Anterior cingulate cortex (tissue), 58 donors: ENCODE measurements at regions not wholly inside any gene's neighbourhood (a gene's known extent, or its start where the extent isn't known, plus 50 kb on each side); places are given as distances from the start of the nearest gene placed in this dataset.
"Not testable (repeated sequence)": the region's sequence is repeated elsewhere in the genome, so short reads cannot be mapped to it uniquely, and the experiment has no call there.

ENCODE experiments used
- DNase-seq, 58 donors: peaks; one replicate each; lab custom pipeline; 2025; lab: John Stamatoyannopoulos, UW

- no peak for DNase-seq
Measured at GRCh38 chr7:9645756-9646155, 1212.3 kb downstream of the NXPH1 start.

- DNase-seq, result no peak
Measured at GRCh38 chr7:9657257-9657656, 1223.8 kb downstream of the NXPH1 start.

- DNase-seq, result no peak
Measured at GRCh38 chr7:9671979-9672917, 1238.8 kb downstream of the NXPH1 start.

- DNase-seq, result no peak
Measured at GRCh38 chr7:9680713-9681112, 1247.3 kb downstream of the NXPH1 start.

DNA sequence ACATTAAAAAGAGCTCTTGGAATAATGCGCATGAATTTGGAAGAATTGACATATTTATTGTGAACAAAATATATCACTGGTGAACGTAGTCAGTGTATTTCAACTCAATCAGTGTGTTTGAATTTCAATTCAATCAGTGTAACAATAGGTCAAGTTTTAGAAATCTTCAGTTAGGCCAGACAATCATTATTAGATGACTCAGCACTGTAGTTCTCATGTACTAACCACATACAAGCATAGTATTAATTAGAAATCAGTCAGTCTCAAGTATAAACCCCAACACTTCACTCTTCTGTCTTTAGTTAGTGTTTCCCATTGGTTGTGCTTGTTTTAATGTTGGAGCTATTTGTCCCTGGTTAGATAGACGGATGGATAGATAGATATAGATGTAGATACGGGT, 1247.9 kb downstream of the NXPH1 start:
- DNase-seq, result no peak

DNA sequence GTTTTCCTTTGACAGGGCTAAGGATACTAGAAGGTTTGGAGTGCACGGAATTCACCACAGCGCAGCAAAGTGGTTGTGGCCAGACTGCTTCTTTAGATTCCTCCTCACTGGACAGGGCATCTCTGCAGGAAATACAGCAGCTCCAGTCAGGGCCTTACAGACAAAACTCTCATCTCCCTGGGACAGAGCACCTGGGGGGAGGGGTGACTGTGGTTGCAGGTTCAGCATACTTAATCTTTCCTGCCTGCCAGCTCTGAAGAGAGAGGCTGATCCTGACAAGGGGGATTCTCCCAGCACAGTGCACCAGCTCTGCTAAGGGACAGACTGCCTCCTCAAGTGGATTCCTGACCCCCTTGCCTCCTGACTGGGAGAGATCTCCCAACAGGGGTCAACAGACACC, 1257.9 kb downstream of the NXPH1 start:
- no peak for DNase-seq

- DNase-seq, result no peak
Measured at GRCh38 chr7:9698375-9698774, 1265.0 kb downstream of the NXPH1 start.

DNA sequence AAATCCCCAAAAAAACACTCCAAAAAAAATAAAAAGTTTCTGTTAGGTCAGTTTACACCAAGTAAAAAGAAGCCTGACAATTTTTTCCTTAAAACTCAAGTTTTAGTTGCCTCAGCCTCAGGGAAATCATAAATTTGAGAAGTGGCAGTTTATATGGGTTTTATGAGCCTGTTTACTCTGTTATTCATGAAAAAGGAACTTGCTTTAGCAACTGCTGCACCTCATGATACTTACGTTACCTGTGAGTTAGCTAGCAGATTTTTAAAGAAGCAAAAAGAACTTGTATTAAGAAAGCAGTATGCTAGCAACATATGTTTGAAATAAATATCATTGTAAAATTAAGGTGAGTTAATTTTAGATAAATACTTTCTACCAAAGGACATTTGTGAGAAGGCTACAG, 1264.5 kb upstream of the PHF14 start:
- no peak for DNase-seq

DNA sequence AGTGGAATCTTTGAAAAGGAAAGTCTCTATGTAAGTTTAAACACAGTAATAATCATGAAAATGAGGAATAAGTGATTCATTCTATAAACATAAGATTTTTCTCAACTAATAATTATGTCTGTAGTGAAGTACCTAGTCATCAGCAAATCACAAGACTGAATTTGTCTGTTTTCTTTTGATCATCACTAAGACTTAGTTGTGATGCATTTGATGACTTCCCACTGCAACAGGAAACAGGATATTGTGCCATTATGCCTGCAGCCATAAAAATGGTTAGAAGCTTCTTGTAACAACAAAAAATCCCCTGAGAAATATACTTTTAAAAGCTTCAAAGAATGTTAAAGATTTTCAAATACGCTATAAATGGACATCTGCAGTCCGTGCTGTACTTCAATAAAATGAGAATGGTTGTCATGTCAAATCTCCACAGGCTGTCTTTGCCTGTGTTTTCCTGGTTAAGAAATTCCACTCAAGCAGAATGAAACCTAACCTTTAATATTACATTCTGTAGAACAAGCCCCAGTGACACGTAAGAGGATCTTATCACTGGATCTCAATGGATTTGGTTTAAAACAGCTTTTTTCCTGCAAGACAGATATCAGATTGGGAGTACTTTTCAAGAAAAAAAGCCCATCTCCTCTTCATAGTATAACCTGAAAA, 1262.3 kb upstream of the PHF14 start:
- DNase-seq, result no peak

DNA sequence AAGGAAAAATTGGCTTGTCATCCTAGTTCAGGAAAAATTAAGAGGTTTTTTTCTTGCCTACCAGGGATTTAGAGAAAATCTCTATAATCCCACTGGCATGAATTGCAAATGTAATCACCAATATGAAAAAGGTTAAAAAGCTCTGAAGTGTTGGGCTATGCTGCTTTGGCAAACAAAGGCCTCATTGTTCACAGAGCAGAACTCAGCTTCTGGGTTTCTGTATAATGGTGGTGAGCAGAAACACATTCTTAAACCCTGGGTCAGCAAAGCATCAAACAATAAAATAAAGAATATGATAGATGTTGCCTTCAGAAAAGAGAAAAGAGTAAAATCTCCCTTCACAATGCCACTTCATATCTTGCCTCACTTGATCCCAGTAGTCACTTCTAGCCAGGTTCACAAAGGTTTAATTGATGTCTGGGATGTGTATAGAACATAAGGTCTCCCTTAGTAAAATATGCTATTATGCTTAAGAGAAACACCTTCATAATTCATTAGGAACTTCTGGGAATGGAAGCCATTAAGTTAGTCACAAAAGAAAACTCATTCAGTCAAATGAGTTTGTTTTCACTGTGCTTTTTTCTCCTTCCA, 1255.5 kb upstream of the PHF14 start:
- no peak for DNase-seq

DNA sequence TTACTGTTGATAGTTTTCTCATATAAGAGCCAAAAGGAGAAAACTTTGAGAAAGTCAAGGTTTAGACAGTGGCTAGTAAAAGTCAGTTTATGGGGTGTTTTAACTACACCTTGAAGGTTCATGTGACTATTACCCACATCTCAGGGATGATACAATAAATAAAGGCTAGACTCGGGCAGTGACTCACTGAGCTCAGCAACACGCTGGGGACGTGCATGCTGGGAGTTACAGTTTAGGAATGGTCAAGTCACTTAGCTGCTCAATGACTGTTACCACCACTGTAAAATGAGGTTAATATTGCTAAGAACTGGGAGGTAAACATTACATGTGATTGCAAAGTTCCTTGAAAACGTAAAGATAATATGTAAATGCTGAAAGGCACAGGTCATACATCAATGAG, 1254.4 kb upstream of the PHF14 start:
- DNase-seq, result no peak

GRCh38 chr7:9719721-9720120, 1254.0 kb upstream of the PHF14 start:
- no peak for DNase-seq

GRCh38 chr7:9725940-9726663, 1247.6 kb upstream of the PHF14 start:
- DNase-seq, result not testable (repeated sequence)

DNA sequence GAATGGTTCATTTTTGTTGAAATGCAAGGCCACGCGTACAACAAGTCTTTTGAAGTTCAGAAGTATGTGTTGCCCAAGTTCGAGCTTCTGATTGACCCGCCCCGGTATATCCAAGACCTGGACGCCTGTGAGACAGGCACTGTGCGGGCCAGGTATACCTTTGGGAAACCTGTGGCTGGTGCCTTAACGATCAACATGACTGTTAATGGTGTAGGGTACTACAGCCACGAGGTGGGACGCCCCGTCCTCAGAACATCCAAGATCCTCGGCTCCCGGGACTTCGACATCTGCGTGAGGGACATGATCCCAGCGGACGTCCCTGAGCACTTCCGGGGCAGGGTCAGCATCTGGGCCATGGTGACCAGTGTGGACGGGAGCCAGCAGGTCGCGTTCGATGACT, 1246.9 kb upstream of the PHF14 start:
- not testable (repeated sequence) for DNase-seq

GRCh38 chr7:9727467-9727869, 1246.2 kb upstream of the PHF14 start:
- DNase-seq, result not testable (repeated sequence)

DNA sequence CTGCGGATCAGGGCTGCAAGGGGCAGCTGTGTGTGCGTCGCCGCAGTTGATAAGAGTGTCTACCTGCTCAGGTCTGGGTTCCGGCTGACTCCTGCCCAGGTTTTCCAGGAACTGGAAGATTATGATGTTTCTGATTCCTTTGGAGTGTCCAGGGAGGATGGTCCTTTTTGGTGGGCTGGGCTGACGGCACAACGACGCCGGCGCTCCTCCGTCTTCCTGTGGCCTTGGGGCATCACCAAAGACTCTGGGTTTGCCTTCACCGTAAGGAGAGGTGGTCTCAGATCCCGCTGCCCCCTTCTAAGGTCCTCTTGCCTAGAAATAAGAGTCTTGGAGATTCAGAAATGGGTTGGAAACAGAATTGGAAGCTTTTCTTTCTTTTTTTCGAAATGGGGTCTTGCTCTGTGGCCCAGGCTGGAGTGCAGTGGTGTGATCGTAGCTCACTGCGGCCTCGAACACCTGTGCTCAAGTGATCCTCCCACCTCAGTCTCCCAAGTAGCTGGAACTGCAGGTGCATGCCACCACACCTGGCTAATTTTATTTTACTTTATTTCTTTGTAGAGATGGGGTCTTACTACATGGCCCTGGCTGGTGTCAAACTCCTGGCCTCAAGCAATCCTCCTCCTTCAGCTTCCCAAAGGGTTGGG, 1245.5 kb upstream of the PHF14 start:
- DNase-seq, result not testable (repeated sequence)

- no peak for DNase-seq
Measured at GRCh38 chr7:9752033-9752432, 1221.6 kb upstream of the PHF14 start.

GRCh38 chr7:9761224-9761623, 1212.4 kb upstream of the PHF14 start:
- DNase-seq, result no peak

- DNase-seq, result no peak
Measured at GRCh38 chr7:9776900-9777299, 1196.8 kb upstream of the PHF14 start.

GRCh38 chr7:9778367-9778766, 1195.3 kb upstream of the PHF14 start:
- DNase-seq, result no peak
